ENCODE measurements at regions not wholly inside any gene's neighbourhood (a gene's known extent, or its start where the extent isn't known, plus 50 kb on each side); places are given as distances from the start of the nearest gene placed in this dataset.

GRCh38 chr13:22193070-22193469, 522.2 kb downstream of the FGF9 start (continued):
- TF ChIP-seq CHD7 (IDR thresholded peaks at IDR 0.05; ENCODE audit: insufficient replicate concordance, low read length) (no peak), CBX8 (IDR thresholded peaks at IDR 0.05; ENCODE audit: borderline replicate concordance, low read depth, low read length) (no peak), BACH1 (IDR thresholded peaks at IDR 0.05; ENCODE audit: low read length) (no peak), SP1 (IDR thresholded peaks at IDR 0.05; ENCODE audit: low read depth, low read length) (no peak), BCL11A (IDR thresholded peaks at IDR 0.05; ENCODE audit: low read depth in 2 of 2, low read length in 2 of 2) (no peak), CBX5 (IDR thresholded peaks at IDR 0.05; ENCODE audit: low read depth, low read length) (no peak), ATF2 (IDR thresholded peaks at IDR 0.05; ENCODE audit: low read length) (no peak), TBP (IDR thresholded peaks at IDR 0.05; ENCODE audit: low read depth, low read length) (no peak), EZH2 (IDR thresholded peaks at IDR 0.05; ENCODE audit: low read depth, low read length, severe bottlenecking) (no peak), USF2 (IDR thresholded peaks at IDR 0.05; ENCODE audit: low read length) (no peak)
